NT2/D1 (cell line): ENCODE measurements at regions not wholly inside any gene's neighbourhood (a gene's known extent, or its start where the extent isn't known, plus 50 kb on each side); places are given as distances from the start of the nearest gene placed in this dataset.

Source experiments
- SUZ12 ChIP-seq: IDR thresholded peaks from 2 replicates; pipeline ENCODE4 v1.6.1; 2011; ENCODE audit not compliant: insufficient read length, insufficient read depth; ENCODE audit errors: extremely low read depth
- YY1 ChIP-seq: IDR thresholded peaks from 2 replicates; pipeline ENCODE4 v1.6.1; 2011; ENCODE audit not compliant: insufficient read length, insufficient read depth
- ZNF274 ChIP-seq: IDR thresholded peaks from 2 replicates; pipeline ENCODE4 v1.6.1; 2011; ENCODE audit warnings: mild to moderate bottlenecking, low read depth, low read length

DNA sequence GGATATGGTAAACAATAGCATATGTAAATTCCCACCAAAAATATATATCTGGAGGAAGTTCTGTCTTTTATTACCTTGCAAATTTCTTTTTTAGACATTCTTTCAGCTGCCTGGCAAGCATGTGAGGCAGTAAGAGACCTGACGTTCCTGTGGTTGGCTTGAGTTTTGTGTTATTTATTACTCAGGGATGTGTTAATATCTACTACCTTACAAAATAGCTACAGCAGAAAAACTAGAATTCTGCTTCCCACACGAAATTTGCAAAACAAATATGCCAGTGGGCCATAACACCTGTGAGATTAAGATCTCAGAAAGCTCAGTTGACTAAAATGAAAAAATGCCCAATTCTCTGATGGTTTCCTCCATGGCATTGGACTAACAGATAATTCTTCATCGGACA lies 274.2 kb downstream of the TMEM167A start:
- no peak for TF ChIP-seq SUZ12
- TF ChIP-seq ZNF274, result no peak
- no peak for TF ChIP-seq YY1
